ENCODE measurements at regions not wholly inside any gene's neighbourhood (a gene's known extent, or its start where the extent isn't known, plus 50 kb on each side); places are given as distances from the start of the nearest gene placed in this dataset.

- H3K4me1 Mint-ChIP-seq, result no peaks in the 10 kb centered on the region
- H3K27ac Mint-ChIP-seq, result no peak overlapping the region
- POLR2A ChIA-PET, result no interaction called here
- peaks cover 13% of the 10 kb centered on the region for H3K27me3 Mint-ChIP-seq
- no peak for DNase-seq
- H3K4me3 Mint-ChIP-seq, result no peak overlapping the region
- H3K36me3 Mint-ChIP-seq (ENCODE audit: low read depth), result no peaks in the 10 kb centered on the region
- no peaks in the 10 kb centered on the region for H3K9me3 Mint-ChIP-seq
- CTCF ChIA-PET, result interaction anchor here (0.6 kb wide), 1 partner anchor 1314 kb away, joined by 3 read pairs; no protein-coding TSS in a partner anchor
These were observed 131.7 kb downstream of the C12orf75 start for GRCh38 chr12:105461944-105462762.

GRCh38 chr12:105462831-105463230, 132.3 kb downstream of the C12orf75 start:
- no peaks in the 10 kb centered on the region for H3K9me3 Mint-ChIP-seq
- ChIA-PET POLR2A (no interaction called here), CTCF (interaction anchor here (0.6 kb wide), 1 partner anchor 1313 kb away, joined by 3 read pairs; no protein-coding TSS in a partner anchor)
- H3K36me3 Mint-ChIP-seq (ENCODE audit: low read depth), result no peaks in the 10 kb centered on the region
- no peak for DNase-seq
- H3K27ac Mint-ChIP-seq, result no peak overlapping the region
- H3K4me1 Mint-ChIP-seq, result no peaks in the 10 kb centered on the region
- H3K4me3 Mint-ChIP-seq, result no peak overlapping the region
- peaks cover 12% of the 10 kb centered on the region for H3K27me3 Mint-ChIP-seq

DNA sequence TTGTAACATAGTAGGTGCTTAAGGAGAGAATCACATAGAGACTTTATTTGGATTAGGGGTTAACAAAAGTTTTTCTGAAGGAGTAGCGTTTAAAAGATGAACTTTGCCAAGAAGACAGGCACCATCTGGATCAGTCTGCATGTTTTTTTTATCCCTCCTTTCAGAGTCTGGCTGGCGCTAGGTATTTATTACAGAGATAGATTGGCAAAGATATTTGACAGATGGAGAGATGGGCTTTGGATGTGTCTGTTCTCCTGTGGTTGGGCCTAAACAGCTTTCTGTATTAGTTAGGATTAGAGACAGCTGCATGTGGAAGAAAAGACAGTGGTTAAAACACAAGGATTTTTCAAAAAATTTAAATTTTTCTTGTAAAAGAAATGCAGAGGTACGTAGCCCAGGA, 133.9 kb downstream of the C12orf75 start:
- POLR2A ChIA-PET, result no interaction called here
- no peak for DNase-seq
- Mint-ChIP-seq H3K36me3 (ENCODE audit: low read depth) (no peaks in the 10 kb centered on the region), H3K27me3 (peaks cover 15% of the 10 kb centered on the region), H3K27ac (no peak overlapping the region), H3K4me1 (no peaks in the 10 kb centered on the region), H3K4me3 (no peak overlapping the region), H3K9me3 (no peaks in the 10 kb centered on the region)
- CTCF ChIA-PET, result no interaction called here

GRCh38 chr12:105466231-105466900, 135.9 kb downstream of the C12orf75 start:
- Mint-ChIP-seq H3K27ac (no peak overlapping the region), H3K36me3 (ENCODE audit: low read depth) (no peaks in the 10 kb centered on the region), H3K4me3 (no peak overlapping the region), H3K9me3 (no peaks in the 10 kb centered on the region), H3K27me3 (peaks cover 15% of the 10 kb centered on the region), H3K4me1 (no peaks in the 10 kb centered on the region)
- ChIA-PET POLR2A (no interaction called here), CTCF (interaction anchor here (1.2 kb wide), 1 partner anchor 13 kb away, joined by 3 read pairs; no protein-coding TSS in a partner anchor)
- no peak for DNase-seq

DNA sequence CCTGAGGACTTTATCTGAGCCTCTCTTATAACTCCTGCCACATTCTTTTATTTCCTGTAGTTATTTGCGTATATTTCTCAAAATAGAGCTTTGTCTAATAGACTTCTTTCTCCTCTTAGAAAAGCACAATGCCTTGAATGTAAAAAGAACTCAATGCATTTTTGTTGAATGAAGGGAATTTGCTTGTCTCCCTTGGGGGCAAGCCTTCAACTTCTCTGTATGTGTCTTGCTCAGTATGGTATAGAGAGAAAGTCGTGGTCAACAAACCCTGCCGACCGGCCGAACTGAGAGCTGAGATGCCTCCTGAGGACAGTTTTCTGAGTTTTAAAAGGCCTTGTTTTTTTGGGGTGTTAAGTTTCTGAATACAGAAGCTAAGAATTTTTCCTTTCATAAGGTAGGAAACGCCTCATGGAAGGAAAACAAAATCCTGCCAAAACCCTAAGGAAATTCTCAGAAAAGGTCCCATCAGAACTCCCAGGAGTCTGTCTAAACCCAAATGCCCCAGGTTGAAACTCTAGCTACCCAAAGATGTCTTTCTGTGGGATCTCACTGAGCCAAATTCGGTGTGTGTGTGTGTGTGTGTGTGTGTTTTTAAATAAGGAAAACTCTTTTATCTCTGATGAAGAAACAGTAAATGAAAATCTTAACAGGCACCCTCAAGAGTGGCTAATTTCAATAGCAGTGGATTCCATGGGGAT, 136.6 kb downstream of the C12orf75 start:
- Mint-ChIP-seq H3K4me1 (no peaks in the 10 kb centered on the region), H3K27ac (no peak overlapping the region), H3K9me3 (no peaks in the 10 kb centered on the region), H3K27me3 (peaks cover 15% of the 10 kb centered on the region), H3K36me3 (ENCODE audit: low read depth) (no peaks in the 10 kb centered on the region), H3K4me3 (no peak overlapping the region)
- DNase-seq, result no peak
- ChIA-PET POLR2A (no interaction called here), CTCF (interaction anchor here (1.2 kb wide), 1 partner anchor 12 kb away, joined by 3 read pairs; no protein-coding TSS in a partner anchor)

DNA sequence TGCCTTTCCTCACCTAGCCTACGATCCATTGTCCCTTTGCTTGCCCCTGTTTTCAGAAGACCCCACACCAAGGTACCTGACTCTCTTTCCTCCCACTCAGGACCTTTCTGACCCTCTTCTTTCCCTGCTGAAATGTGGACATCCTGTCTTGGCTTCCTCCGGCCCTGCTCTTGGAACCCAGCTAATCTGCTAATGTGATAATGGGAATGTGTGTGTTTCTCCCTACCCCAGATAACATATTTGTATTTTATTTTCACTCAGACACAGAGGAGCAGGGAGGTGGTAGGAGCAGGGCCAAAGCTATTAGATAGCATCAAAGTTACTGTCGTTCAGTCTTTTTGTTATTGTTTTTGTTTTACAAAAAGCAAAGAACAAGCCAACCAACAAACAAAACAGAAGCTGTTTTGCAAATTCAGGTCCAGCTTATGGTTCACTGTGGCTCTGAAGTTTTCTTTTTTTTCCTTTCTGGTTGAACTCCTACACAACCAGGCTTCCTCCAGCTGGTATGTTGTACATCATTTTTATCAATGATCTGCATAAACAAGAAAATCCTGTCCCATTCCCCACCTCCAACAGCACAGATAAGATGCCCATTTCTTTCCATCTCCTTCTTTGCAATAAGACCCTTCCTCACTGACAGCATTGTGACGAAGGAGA, 137.3 kb downstream of the C12orf75 start:
- Mint-ChIP-seq H3K4me3 (no peak overlapping the region), H3K4me1 (no peaks in the 10 kb centered on the region), H3K36me3 (ENCODE audit: low read depth) (no peaks in the 10 kb centered on the region), H3K9me3 (no peaks in the 10 kb centered on the region), H3K27me3 (peaks cover 15% of the 10 kb centered on the region), H3K27ac (no peak overlapping the region)
- ChIA-PET CTCF (no interaction called here), POLR2A (no interaction called here)
- no peak for DNase-seq

- H3K27me3 Mint-ChIP-seq, result peaks cover 15% of the 10 kb centered on the region
- H3K9me3 Mint-ChIP-seq, result no peaks in the 10 kb centered on the region
- no peaks in the 10 kb centered on the region for H3K4me1 Mint-ChIP-seq
- no peak for DNase-seq
- no peak overlapping the region for H3K4me3 Mint-ChIP-seq
- CTCF ChIA-PET, result interaction anchor here (0.6 kb wide), 1 partner anchor 1220 kb away, joined by 3 read pairs; no protein-coding TSS in a partner anchor
- no peak overlapping the region for H3K27ac Mint-ChIP-seq
- POLR2A ChIA-PET, result no interaction called here
- H3K36me3 Mint-ChIP-seq (ENCODE audit: low read depth), result no peaks in the 10 kb centered on the region
These were observed 138.0 kb downstream of the C12orf75 start for GRCh38 chr12:105468464-105468863.

DNA sequence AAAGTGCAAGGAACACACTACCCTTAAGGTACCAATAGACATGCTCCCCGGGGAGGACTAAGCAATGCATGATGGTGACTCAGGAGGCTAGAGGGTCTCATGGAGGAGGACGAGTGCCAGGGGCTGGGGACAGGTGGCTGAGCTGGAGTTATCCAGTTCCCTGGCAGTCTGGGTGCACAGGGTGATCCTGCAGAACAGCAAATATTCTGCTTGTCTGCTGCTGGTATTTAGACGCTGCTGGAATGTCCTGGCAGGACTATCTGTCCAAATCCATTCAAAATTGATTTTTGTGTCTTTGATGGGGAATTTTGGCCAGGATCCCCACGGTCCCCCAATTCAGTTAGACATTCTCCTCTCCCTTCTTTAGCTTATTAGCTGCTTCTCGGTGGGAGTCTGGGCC, 138.7 kb downstream of the C12orf75 start:
- Mint-ChIP-seq H3K27me3 (peaks cover 14% of the 10 kb centered on the region), H3K36me3 (ENCODE audit: low read depth) (no peaks in the 10 kb centered on the region), H3K9me3 (no peaks in the 10 kb centered on the region), H3K4me1 (no peaks in the 10 kb centered on the region), H3K4me3 (no peak overlapping the region), H3K27ac (no peak overlapping the region)
- ChIA-PET POLR2A (no interaction called here), CTCF (no interaction called here)
- no peak for DNase-seq

- no peak for DNase-seq
- ChIA-PET CTCF (no interaction called here), POLR2A (no interaction called here)
- Mint-ChIP-seq H3K27me3 (peaks cover 11% of the 10 kb centered on the region), H3K36me3 (ENCODE audit: low read depth) (no peaks in the 10 kb centered on the region), H3K27ac (no peak overlapping the region), H3K4me3 (no peak overlapping the region), H3K9me3 (no peaks in the 10 kb centered on the region), H3K4me1 (no peaks in the 10 kb centered on the region)
These were observed 139.2 kb downstream of the C12orf75 start for GRCh38 chr12:105469701-105470100.

DNA sequence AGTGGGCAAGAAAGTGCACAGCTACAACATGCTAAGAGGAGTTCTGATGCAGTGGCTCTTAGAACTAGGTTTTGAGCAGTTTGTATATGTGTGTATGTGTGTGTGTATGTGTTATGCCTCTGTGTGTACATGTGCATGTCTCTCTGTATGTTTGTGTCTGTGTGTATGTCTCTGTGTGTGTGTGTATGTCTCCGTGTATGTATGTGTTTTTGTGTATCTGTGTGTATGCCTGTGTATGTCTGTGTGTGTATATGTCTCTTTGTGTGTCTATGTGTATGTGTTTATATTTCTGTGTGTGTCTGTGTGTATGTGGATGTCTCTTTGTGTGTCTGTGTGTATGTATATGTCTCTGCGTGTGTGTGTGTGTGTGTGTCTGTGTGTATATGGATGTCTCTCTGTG, 139.6 kb downstream of the C12orf75 start:
- no peaks in the 10 kb centered on the region for H3K9me3 Mint-ChIP-seq
- no peaks in the 10 kb centered on the region for H3K4me1 Mint-ChIP-seq
- POLR2A ChIA-PET, result no interaction called here
- H3K4me3 Mint-ChIP-seq, result no peak overlapping the region
- H3K27ac Mint-ChIP-seq, result no peak overlapping the region
- CTCF ChIA-PET, result no interaction called here
- peaks cover 11% of the 10 kb centered on the region for H3K27me3 Mint-ChIP-seq
- no peaks in the 10 kb centered on the region for H3K36me3 Mint-ChIP-seq (ENCODE audit: low read depth)
- DNase-seq, result no peak

GRCh38 chr12:105470601-105471000, 140.1 kb downstream of the C12orf75 start:
- H3K4me1 Mint-ChIP-seq, result no peaks in the 10 kb centered on the region
- H3K9me3 Mint-ChIP-seq, result no peaks in the 10 kb centered on the region
- no peak for DNase-seq
- POLR2A ChIA-PET, result no interaction called here
- no peak overlapping the region for H3K4me3 Mint-ChIP-seq
- no peak overlapping the region for H3K27ac Mint-ChIP-seq
- CTCF ChIA-PET, result no interaction called here
- H3K27me3 Mint-ChIP-seq, result peaks cover 11% of the 10 kb centered on the region
- no peaks in the 10 kb centered on the region for H3K36me3 Mint-ChIP-seq (ENCODE audit: low read depth)

GRCh38 chr12:105474672-105475071, 144.2 kb downstream of the C12orf75 start:
- ChIA-PET CTCF (no interaction called here), POLR2A (no interaction called here)
- peaks cover 2% of the 10 kb centered on the region for H3K27me3 Mint-ChIP-seq
- no peak overlapping the region for H3K4me3 Mint-ChIP-seq
- H3K36me3 Mint-ChIP-seq (ENCODE audit: low read depth), result no peaks in the 10 kb centered on the region
- H3K9me3 Mint-ChIP-seq, result no peaks in the 10 kb centered on the region
- DNase-seq, result no peak
- no peaks in the 10 kb centered on the region for H3K4me1 Mint-ChIP-seq
- no peak overlapping the region for H3K27ac Mint-ChIP-seq

DNA sequence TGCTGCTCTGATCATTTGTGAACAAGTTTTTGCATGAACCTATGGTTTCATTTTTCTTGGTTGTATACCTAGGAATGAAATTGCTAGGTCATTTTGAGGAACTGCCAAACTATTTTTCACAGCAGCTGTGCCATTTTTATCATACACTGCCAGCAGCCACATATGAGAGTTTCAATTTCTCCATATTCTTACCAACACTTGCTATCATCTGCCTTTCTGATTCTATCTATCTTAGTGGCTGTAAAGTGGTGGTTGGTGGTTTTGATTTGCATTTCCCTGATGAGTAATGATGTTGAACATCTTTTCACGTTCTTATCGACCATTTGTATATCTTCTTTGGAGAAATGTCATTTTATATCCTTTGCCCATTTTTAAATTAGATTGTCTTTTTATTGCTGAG, 146.1 kb downstream of the C12orf75 start:
- Mint-ChIP-seq H3K4me3 (no peak overlapping the region), H3K4me1 (no peaks in the 10 kb centered on the region), H3K27me3 (peaks cover 5% of the 10 kb centered on the region), H3K36me3 (ENCODE audit: low read depth) (no peaks in the 10 kb centered on the region), H3K27ac (no peak overlapping the region), H3K9me3 (no peaks in the 10 kb centered on the region)
- no peak for DNase-seq
- POLR2A ChIA-PET, result no interaction called here
- CTCF ChIA-PET, result no interaction called here
